Memory B cell (primary cell): ENCODE measurements at regions not wholly inside any gene's neighbourhood (a gene's known extent, or its start where the extent isn't known, plus 50 kb on each side); places are given as distances from the start of the nearest gene placed in this dataset.

Experiments used
- ATAC-seq: fragments of 150-1000 bp; cut with Tn5 transposase; 2 replicates; pipeline ENCODE4 v1.10.0; 2021; ENCODE audit warnings: low read depth, mild to moderate bottlenecking, moderate library complexity
- DNase-seq, 2 donors: peaks; one replicate each; pipeline ENCODE4 v3.0.0; 2022; ENCODE audit warnings: low spot score in 2 of 2
- H3K27ac Mint-ChIP-seq: one replicate; pipeline ENCODE4 v1.8.0; 2022; ENCODE audit warnings: mild to moderate bottlenecking, moderate library complexity, mixed read lengths
- H3K27me3 Mint-ChIP-seq: one replicate; pipeline ENCODE4 v1.8.0; 2022; ENCODE audit warnings: mixed read lengths
- H3K36me3 Mint-ChIP-seq: one replicate; pipeline ENCODE4 v1.8.0; 2022; ENCODE audit warnings: mild to moderate bottlenecking, mixed read lengths
- H3K4me1 Mint-ChIP-seq: one replicate; pipeline ENCODE4 v1.8.0; 2022; ENCODE audit warnings: mixed read lengths
- H3K4me3 Mint-ChIP-seq: one replicate; pipeline ENCODE4 v1.8.0; 2022; ENCODE audit warnings: mild to moderate bottlenecking, moderate library complexity, mixed read lengths
- H3K9me3 Mint-ChIP-seq: one replicate; pipeline ENCODE4 v1.8.0; 2022; ENCODE audit warnings: mixed read lengths

DNA sequence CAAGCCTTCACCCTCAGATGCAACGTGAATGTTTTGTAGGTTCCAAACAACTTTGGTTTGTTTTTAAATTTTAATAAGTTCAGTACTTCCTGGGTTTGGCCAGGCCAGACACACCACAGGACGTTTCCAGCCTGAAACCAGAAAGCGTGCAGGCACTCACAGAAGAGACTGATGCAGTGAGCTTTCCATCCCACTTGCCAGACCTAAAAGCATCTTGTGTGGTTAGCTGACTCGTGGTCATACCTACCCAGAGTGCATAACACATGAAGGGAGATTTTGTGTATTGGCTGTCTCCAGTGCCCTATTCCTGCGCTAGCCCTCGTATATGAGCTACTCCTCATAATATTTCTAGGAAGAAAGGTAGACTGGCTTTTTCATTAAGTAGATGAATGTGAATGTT lies 297.3 kb upstream of the FAR2 start:
- peaks cover 6% of the 10 kb centered on the region for H3K9me3 Mint-ChIP-seq
- H3K27me3 Mint-ChIP-seq, result no peaks in the 10 kb centered on the region
- H3K27ac Mint-ChIP-seq, result no peak overlapping the region
- ATAC-seq, result no peak
- DNase-seq, result no peak
- H3K4me1 Mint-ChIP-seq, result no peaks in the 10 kb centered on the region
- H3K36me3 Mint-ChIP-seq, result no peaks in the 10 kb centered on the region
- no peak overlapping the region for H3K4me3 Mint-ChIP-seq

DNA sequence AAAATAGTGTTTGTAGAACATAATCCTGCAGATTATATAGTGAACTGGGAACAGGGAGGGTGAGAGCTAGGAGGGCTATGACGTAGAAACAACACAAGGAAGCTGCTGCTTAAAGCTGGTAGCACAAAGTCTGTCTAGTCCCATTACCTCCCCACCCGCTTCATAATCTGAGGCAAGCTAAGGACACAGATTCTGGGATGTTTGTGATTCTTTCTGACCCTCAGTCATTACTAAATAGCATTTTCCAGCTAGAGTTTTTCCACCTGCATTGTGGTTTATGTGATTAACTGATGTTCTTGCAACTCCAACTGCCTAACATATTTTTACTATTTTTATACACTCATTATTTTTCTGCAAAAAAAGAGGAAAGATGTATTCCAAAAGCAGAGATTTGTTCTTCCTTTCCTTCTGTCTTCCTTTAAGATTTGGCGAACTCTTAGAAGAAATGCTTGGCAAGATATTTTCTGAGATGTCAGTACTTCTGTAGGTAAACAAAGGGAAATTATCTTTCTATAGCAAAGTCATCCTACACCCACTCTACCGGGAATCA lies 293.2 kb upstream of the FAR2 start:
- ATAC-seq, result no peak
- DNase-seq, result no peak
- Mint-ChIP-seq H3K27ac (no peak overlapping the region), H3K4me1 (no peaks in the 10 kb centered on the region), H3K4me3 (no peak overlapping the region), H3K27me3 (no peaks in the 10 kb centered on the region), H3K9me3 (peaks cover 3% of the 10 kb centered on the region), H3K36me3 (no peaks in the 10 kb centered on the region)

- Mint-ChIP-seq H3K4me3 (no peak overlapping the region), H3K36me3 (no peaks in the 10 kb centered on the region), H3K27ac (no peak overlapping the region), H3K4me1 (no peaks in the 10 kb centered on the region), H3K27me3 (no peaks in the 10 kb centered on the region), H3K9me3 (peaks cover 3% of the 10 kb centered on the region)
- ATAC-seq (no peak), DNase-seq (no peak)
Observed at GRCh38 chr12:28857369-28857768, 291.7 kb upstream of the FAR2 start.

DNA sequence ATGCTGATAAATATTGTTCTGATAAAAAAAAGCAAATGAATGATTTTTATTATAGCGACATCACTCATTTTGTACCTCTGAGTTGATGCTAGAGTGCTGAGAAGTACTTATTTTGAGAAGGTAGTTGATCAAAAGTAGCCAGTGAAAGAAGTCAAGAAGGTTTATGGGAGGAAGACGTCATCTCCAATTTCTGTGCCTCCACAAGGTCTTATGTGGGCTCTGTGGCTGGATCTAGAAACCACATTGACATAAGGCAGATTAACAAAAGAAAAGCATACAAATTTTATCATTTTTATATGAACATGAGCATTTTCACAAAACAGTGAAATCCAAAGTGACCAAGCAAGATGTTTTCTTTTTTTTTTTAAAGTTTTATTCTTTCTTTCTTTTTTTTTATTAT lies 289.5 kb upstream of the FAR2 start:
- H3K4me1 Mint-ChIP-seq, result no peaks in the 10 kb centered on the region
- ATAC-seq (no peak), DNase-seq (no peak)
- no peak overlapping the region for H3K27ac Mint-ChIP-seq
- H3K9me3 Mint-ChIP-seq, result no peaks in the 10 kb centered on the region
- no peak overlapping the region for H3K4me3 Mint-ChIP-seq
- H3K36me3 Mint-ChIP-seq, result no peaks in the 10 kb centered on the region
- H3K27me3 Mint-ChIP-seq, result no peaks in the 10 kb centered on the region

DNA sequence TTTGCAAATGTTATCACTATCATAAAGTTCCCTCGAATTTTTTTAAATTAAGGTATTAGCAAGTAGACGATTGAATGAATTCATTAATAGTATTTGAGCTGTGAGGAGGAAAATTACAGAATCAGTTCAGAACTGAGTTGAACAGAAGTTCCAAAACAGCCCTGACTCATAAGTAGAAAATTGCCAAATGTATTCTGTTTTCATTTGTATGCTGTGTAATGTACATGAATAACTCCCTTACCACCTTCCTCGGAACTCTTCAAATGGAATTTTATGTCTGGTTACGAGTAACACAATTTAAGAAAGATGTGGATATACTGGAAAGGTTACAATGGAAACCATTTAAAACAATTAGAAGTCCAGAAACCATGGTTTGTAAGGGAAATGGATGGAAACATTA lies 283.3 kb upstream of the FAR2 start:
- H3K9me3 Mint-ChIP-seq, result no peaks in the 10 kb centered on the region
- no peak overlapping the region for H3K27ac Mint-ChIP-seq
- no peaks in the 10 kb centered on the region for H3K36me3 Mint-ChIP-seq
- H3K27me3 Mint-ChIP-seq, result no peaks in the 10 kb centered on the region
- ATAC-seq, result no peak
- H3K4me1 Mint-ChIP-seq, result no peaks in the 10 kb centered on the region
- H3K4me3 Mint-ChIP-seq, result no peak overlapping the region
- no peak for DNase-seq

DNA sequence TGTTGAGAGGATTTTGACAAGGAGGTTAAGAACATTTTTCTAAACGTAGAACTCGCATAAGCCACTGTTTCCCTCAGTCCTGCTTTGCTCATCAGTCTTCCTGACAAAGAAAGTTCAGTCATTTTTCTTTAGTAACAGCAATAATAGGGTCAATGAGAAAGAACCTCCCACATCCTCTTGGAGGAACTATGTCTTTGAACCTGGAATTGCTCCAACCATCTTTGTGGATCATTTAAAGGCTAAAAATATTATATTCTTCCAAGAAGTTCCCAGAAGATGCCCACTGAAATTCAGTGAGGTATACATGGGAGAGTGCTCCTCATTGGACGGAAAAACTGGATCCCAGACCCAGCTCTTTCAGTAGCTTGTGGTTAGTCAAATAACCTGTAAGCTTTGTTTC lies 282.8 kb upstream of the FAR2 start:
- Mint-ChIP-seq H3K27me3 (no peaks in the 10 kb centered on the region), H3K36me3 (no peaks in the 10 kb centered on the region), H3K4me3 (no peak overlapping the region), H3K4me1 (no peaks in the 10 kb centered on the region), H3K9me3 (no peaks in the 10 kb centered on the region), H3K27ac (no peak overlapping the region)
- ATAC-seq (no peak), DNase-seq (no peak)

DNA sequence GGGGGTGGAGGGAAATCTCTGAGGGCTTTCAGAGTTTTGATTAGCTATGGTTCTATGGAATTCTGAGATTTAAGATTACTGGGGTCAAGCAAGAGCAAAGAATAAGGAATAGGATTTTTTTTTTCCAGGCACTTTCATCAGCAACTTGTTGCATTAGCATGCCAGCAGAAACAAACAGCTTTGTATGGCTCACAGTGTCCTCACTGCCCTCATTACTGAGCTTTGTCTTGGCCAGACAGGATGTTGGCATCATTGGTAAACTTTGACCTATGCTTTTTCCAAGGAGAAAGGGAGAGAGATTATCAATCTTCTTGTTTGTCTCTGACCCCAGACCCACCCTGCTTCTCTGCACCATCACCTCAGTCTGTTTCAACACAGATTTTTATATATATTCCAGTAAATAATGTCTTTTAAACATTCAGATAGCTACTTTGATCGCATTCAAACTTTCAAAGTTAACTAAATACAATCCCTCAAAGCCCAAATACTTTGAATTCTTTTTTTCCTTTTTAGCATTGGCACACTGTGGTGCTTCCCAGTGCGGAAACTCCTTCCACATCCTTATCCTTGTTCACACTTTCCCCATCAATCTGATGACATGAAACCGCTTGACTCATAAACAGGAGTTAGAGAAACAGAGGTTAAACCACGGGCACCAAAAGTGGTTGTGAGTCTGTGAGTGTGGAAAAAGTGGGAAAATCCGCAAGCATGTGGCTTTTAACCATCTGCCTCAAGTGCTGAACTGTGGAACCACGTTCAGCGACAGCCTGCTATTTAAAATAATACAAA lies 282.2 kb upstream of the FAR2 start:
- no peaks in the 10 kb centered on the region for H3K36me3 Mint-ChIP-seq
- H3K27me3 Mint-ChIP-seq, result no peaks in the 10 kb centered on the region
- H3K4me3 Mint-ChIP-seq, result no peak overlapping the region
- no peak for DNase-seq
- H3K4me1 Mint-ChIP-seq, result no peaks in the 10 kb centered on the region
- no peak for ATAC-seq
- H3K27ac Mint-ChIP-seq, result no peak overlapping the region
- H3K9me3 Mint-ChIP-seq, result no peaks in the 10 kb centered on the region

- DNase-seq (no peak), ATAC-seq (no peak)
- no peaks in the 10 kb centered on the region for H3K27me3 Mint-ChIP-seq
- H3K9me3 Mint-ChIP-seq, result no peaks in the 10 kb centered on the region
- H3K36me3 Mint-ChIP-seq, result no peaks in the 10 kb centered on the region
- no peak overlapping the region for H3K27ac Mint-ChIP-seq
- H3K4me3 Mint-ChIP-seq, result no peak overlapping the region
- H3K4me1 Mint-ChIP-seq, result no peaks in the 10 kb centered on the region
Observed at GRCh38 chr12:28868414-28868813, 280.7 kb upstream of the FAR2 start.

DNA sequence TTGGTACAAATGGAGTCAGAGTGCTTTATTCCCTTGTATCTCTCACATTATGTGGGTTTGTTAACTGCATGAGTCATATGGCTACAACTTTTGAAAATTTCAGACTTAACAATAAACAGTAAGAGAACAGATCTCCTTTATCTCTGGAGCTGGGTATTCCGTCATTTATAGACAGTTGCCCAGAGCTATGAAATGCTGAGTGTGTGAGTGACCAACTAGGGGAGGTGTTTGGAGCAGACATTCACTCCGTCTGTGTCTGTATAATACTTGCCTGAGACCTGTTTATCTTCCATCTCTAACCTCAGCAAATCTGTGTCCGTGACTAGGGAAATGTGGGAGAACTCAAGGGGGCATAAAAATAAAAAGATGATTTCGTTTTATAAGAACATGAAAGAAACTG lies 279.9 kb upstream of the FAR2 start:
- Mint-ChIP-seq H3K27me3 (no peaks in the 10 kb centered on the region), H3K27ac (no peak overlapping the region), H3K4me1 (no peaks in the 10 kb centered on the region), H3K9me3 (no peaks in the 10 kb centered on the region), H3K36me3 (no peaks in the 10 kb centered on the region), H3K4me3 (no peak overlapping the region)
- DNase-seq (no peak), ATAC-seq (no peak)

DNA sequence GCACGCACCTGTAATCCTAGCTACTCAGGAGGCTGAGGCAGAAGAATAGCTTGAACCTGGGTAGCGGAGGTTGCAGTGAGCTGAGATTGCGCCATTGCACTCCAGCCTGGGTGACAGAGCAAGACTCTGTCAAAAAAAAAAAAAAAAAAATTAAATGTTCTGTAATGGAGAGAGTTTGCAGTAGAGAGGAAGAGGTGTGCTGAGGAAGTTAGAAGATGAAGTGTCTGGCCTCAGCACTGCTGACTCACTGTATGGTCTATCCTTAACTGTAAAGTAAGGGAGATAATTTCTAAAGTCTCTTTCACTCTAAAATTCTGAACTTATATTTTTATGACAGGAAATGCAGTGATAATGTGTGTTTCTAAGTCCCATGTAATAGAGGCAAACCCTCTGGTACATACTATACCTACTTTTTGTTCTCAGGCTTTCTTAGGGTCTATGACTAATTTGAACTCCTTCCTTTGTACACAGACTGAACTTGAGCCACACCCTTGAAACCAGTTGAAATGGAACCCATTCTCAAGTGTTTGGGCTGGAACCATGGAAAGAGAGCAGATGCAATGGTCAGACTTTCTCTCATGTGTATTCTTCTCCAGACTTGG lies 278.1 kb upstream of the FAR2 start:
- no peaks in the 10 kb centered on the region for H3K9me3 Mint-ChIP-seq
- H3K4me1 Mint-ChIP-seq, result no peaks in the 10 kb centered on the region
- H3K27me3 Mint-ChIP-seq, result no peaks in the 10 kb centered on the region
- ATAC-seq (no peak), DNase-seq (no peak)
- H3K36me3 Mint-ChIP-seq, result no peaks in the 10 kb centered on the region
- no peak overlapping the region for H3K4me3 Mint-ChIP-seq
- H3K27ac Mint-ChIP-seq, result no peak overlapping the region

DNA sequence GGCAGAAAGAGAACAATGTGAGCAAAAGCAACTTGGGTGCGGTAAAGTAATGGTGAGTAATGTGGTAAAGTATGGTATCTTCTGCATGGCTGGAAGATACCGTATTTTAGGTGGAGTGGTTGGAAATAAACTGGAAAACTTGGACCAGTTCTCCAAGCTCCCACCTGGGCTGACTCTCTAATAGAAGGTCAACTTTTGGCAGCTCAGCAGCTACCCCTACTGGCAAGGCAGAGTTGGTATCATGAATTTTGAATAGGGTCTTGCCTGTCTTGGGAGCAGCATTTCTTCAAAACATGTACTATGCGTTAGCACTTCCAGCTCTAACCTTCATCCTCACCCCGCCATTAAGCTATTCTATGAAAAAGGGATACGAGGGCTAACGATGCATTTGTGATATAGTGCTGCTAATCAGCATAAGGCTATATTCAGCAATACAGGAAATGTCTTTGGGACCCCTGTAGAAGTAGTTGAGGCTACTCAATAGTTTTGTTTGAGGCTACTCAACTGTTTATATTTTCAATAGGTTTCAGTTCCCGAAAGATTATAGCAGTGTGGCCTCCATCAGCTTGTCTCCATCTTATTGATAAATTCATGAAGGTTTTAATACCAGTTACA lies 276.3 kb upstream of the FAR2 start:
- Mint-ChIP-seq H3K4me3 (no peak overlapping the region), H3K9me3 (peaks cover 3% of the 10 kb centered on the region), H3K27ac (no peak overlapping the region), H3K27me3 (no peaks in the 10 kb centered on the region), H3K4me1 (no peaks in the 10 kb centered on the region), H3K36me3 (no peaks in the 10 kb centered on the region)
- DNase-seq (no peak), ATAC-seq (no peak)

- DNase-seq (no peak), ATAC-seq (no peak)
- Mint-ChIP-seq H3K27ac (no peak overlapping the region), H3K27me3 (peaks cover 3% of the 10 kb centered on the region), H3K9me3 (peaks cover 6% of the 10 kb centered on the region), H3K4me3 (no peak overlapping the region), H3K36me3 (no peaks in the 10 kb centered on the region), H3K4me1 (no peaks in the 10 kb centered on the region)
Observed at GRCh38 chr12:28874758-28875157, 274.3 kb upstream of the FAR2 start.

DNA sequence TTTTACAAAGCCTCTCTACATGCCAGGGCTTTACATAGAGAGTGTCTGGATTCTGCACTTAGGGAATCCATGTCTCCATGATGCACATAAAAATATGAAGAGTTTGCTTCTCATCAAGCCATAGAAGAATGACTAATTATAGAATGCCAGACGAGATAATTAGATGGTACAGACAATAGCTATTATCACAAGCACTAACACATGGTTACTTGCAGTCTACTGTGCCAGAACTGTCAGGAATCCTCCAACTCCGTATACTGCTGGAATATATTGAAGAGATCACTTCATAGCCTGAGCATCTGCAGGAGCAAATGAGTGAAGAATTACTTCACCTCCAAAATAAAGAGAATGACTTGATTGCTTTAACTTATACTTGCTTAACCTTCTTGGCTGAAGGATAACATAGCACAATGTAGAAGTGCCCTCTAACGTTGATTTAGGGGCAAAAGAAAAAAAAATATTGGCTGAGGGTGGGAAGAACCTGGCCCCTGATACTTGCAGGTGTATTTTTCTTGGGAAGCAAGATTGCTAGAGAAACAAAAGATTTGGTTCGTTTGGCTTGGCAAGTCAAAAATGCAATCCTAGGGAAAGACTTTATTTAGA lies 272.8 kb upstream of the FAR2 start:
- Mint-ChIP-seq H3K27me3 (peaks cover 3% of the 10 kb centered on the region), H3K36me3 (no peaks in the 10 kb centered on the region), H3K4me3 (no peak overlapping the region), H3K4me1 (no peaks in the 10 kb centered on the region), H3K27ac (no peak overlapping the region), H3K9me3 (peaks cover 6% of the 10 kb centered on the region)
- DNase-seq, result no peak
- no peak for ATAC-seq

DNA sequence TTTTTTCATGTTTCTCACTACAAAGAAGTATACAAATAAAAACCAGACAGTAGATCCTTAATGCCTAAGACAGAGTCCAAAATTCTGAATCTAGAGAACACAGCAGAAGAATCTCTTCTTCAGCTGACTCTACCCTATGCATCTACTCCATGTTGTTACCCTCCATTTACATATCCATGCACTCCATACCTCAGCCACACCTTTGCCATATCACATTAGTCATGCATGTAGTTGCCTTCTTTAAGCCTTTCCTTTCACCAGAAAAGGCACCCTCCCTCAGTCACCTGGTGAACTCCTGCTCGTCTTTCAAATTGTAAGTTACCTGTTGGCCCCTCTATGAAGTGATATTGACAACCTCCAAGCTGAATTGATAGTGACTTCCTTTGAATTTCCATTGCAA lies 271.2 kb upstream of the FAR2 start:
- Mint-ChIP-seq H3K4me3 (no peak overlapping the region), H3K27me3 (peaks cover 3% of the 10 kb centered on the region), H3K9me3 (peaks cover 6% of the 10 kb centered on the region), H3K4me1 (no peaks in the 10 kb centered on the region), H3K36me3 (no peaks in the 10 kb centered on the region), H3K27ac (no peak overlapping the region)
- ATAC-seq, result no peak
- DNase-seq, result no peak
